DND-41 (cell line): ENCODE measurements at regions not wholly inside any gene's neighbourhood (a gene's known extent, or its start where the extent isn't known, plus 50 kb on each side); places are given as distances from the start of the nearest gene placed in this dataset.

Experiments
- ATAC-seq: fragments of 200-7000 bp; cut with Tn5 transposase; 3 replicates; pipeline ENCODE4 v1.9.1; 2021; ENCODE audit warnings: low read depth; ENCODE audit not compliant: insufficient read depth
- DNase-seq: peaks from one replicate; pipeline ENCODE4 v3.0.0-alpha.2; 2020
- H2AFZ ChIP-seq: 2 replicates; pipeline ENCODE4 v1.6.0; 2012; ENCODE audit warnings: low read depth, low read length
- H3K27ac ChIP-seq: 2 replicates; pipeline ENCODE4 v1.5.1; 2012; ENCODE audit warnings: low read length, inconsistent platforms
- H3K27me3 ChIP-seq: fragments of 200-600 bp; sonication (generic); 2 replicates; pipeline ENCODE4 v1.6.0; 2012; ENCODE audit warnings: low read length, mild to moderate bottlenecking, inconsistent platforms; ENCODE audit not compliant: insufficient read depth, poor library complexity
- H3K36me3 ChIP-seq: 2 replicates; pipeline ENCODE4 v1.5.1; 2012; ENCODE audit warnings: low read length, inconsistent platforms; ENCODE audit not compliant: insufficient read depth
- H3K4me1 ChIP-seq: 2 replicates; pipeline ENCODE4 v1.5.1; 2012; ENCODE audit warnings: mild to moderate bottlenecking, low read length; ENCODE audit not compliant: insufficient read depth
- H3K4me2 ChIP-seq: 2 replicates; pipeline ENCODE4 v1.6.0; 2012; ENCODE audit warnings: mild to moderate bottlenecking, moderate library complexity, low read length, inconsistent platforms; ENCODE audit not compliant: insufficient read depth
- H3K4me3 ChIP-seq, 2 experiments: fragments of 200-600 bp in 1 of 2; shearing (Covaris generic) in 1 of 2; 2 replicates each; pipeline ENCODE4 v1.5.1; 2012 to 2016; ENCODE audit warnings: inconsistent platforms in 2 of 2, low read length in 2 of 2, mild to moderate bottlenecking in 2 of 2, low read depth in 1 of 2, moderate library complexity in 1 of 2
- H3K79me2 ChIP-seq: 2 replicates; pipeline ENCODE4 v1.6.0; 2012; ENCODE audit warnings: low read length, inconsistent platforms; ENCODE audit not compliant: insufficient read depth
- H3K9ac ChIP-seq: 2 replicates; pipeline ENCODE4 v1.6.0; 2012; ENCODE audit warnings: low read depth, mild to moderate bottlenecking, inconsistent platforms, low read length, moderate library complexity
- H3K9me3 ChIP-seq: 2 replicates; pipeline ENCODE4 v1.5.1; 2012; ENCODE audit warnings: low read length, moderate library complexity, mild to moderate bottlenecking, inconsistent platforms; ENCODE audit not compliant: insufficient read depth, severe bottlenecking
- H4K20me1 ChIP-seq: 2 replicates; pipeline ENCODE4 v1.6.0; 2012; ENCODE audit warnings: low read length; ENCODE audit not compliant: insufficient read depth
- EZH2 ChIP-seq: IDR thresholded peaks from 3 replicates; pipeline ENCODE4 v1.6.1; 2012; ENCODE audit warnings: borderline replicate concordance, low read depth, mild to moderate bottlenecking, moderate library complexity, low read length, inconsistent platforms; ENCODE audit not compliant: severe bottlenecking
- TF ChIP-seq, protein P1 (sequence below): IDR thresholded peaks from 2 replicates; pipeline ENCODE4 v1.5.1; 2012; ENCODE audit warnings: borderline replicate concordance, low read length, moderate library complexity, mild to moderate bottlenecking; ENCODE audit not compliant: poor library complexity, severe bottlenecking; ENCODE audit errors: extremely low read depth

DNA sequence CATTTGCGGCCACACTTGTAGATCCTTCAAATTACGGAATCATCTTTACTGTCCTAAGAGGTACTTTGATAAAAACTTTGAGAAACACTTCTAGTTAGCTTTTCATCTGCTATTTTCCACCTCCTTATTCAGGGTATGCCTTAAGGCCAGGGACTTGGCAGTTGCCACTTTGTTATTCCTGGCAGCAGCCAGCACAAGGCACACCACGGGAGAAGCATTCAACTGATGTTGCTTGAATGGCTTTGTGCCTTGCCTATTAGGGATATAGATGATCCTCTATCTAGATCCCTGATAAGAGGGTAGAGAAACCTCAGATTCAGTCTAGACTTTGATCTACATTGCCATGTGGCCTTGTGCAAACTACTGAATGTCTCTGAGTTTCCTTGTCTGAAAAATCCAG, 70.3 kb upstream of the EPHA4 start:
- Histone ChIP-seq H3K27me3 (no peaks in the 10 kb centered on the region), H3K4me3 (no peak overlapping the region), H3K9ac (no peak overlapping the region), H3K79me2 (no peaks in the 10 kb centered on the region), H3K4me1 (no peaks in the 10 kb centered on the region), H3K9me3 (no peaks in the 10 kb centered on the region), H2AFZ (no peak overlapping the region), H3K27ac (no peak overlapping the region), H3K36me3 (no peaks in the 10 kb centered on the region), H4K20me1 (no peaks in the 10 kb centered on the region), H3K4me2 (no peak overlapping the region)
- ATAC-seq (no peak), DNase-seq (no peak)
- TF ChIP-seq EZH2 = no peak

DNA sequence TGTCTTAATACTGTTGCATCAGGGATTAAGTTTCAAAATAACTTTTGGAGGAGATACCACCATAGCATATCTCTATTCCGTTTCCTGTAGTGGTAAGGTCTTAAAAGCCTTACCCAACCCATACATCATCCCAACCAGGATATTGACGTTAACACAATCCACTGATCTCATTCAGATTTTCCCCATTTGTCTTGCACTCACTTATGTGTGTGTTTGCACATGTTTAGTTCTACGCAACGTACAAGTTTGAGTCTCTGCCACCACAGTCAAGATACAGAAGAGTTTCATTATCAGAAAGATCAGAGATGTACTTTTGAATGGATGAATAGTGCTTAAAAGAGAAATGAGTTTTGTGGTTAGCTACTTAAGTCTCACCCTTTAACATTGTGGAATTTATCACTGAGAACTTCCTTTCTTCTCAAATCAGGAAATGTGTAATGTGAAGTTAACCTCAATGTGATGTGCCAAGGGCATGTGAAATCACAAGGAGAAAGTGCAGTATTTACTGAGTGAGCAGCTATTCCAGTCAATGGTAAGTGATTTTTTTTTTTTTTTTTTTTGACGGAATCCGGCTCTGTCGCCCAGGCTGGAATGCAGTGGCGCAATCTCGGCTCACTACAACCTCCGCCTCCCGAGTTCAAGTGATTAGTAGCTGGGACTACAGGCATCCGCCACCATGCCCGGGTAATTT, 69.2 kb upstream of the EPHA4 start:
- no peaks in the 10 kb centered on the region for H3K79me2 ChIP-seq

DNA sequence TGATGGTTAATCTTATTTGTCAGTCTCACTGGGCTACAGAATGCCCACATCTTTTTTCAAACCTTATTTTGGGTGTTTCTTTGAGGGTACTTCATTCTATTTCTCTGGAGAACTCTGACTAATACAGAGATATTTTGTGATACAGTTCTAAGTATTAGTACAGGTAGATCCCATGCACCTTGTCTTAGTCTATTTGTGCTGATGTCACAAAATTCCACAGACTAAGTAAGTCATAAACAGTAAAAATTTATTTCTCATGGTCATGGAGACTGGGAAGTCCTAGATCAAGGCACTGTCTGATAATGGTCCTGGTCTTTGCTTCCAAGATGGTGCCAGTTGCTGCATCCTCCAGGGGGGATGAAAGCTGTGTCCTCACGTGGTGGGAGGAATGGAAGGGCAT, 68.6 kb upstream of the EPHA4 start:
- H3K9me3 ChIP-seq = no peaks in the 10 kb centered on the region
- H2AFZ ChIP-seq = no peak overlapping the region
- H4K20me1 ChIP-seq = no peaks in the 10 kb centered on the region
- H3K4me2 ChIP-seq = no peak overlapping the region
- TF ChIP-seq, protein P1, sequence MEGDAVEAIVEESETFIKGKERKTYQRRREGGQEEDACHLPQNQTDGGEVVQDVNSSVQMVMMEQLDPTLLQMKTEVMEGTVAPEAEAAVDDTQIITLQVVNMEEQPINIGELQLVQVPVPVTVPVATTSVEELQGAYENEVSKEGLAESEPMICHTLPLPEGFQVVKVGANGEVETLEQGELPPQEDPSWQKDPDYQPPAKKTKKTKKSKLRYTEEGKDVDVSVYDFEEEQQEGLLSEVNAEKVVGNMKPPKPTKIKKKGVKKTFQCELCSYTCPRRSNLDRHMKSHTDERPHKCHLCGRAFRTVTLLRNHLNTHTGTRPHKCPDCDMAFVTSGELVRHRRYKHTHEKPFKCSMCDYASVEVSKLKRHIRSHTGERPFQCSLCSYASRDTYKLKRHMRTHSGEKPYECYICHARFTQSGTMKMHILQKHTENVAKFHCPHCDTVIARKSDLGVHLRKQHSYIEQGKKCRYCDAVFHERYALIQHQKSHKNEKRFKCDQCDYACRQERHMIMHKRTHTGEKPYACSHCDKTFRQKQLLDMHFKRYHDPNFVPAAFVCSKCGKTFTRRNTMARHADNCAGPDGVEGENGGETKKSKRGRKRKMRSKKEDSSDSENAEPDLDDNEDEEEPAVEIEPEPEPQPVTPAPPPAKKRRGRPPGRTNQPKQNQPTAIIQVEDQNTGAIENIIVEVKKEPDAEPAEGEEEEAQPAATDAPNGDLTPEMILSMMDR = no peak
- TF ChIP-seq EZH2 = no peak
- no peaks in the 10 kb centered on the region for H3K27me3 ChIP-seq
- no peak overlapping the region for H3K27ac ChIP-seq
- no peaks in the 10 kb centered on the region for H3K4me1 ChIP-seq
- no peak for DNase-seq
- no peaks in the 10 kb centered on the region for H3K79me2 ChIP-seq
- H3K4me3 ChIP-seq = no peak overlapping the region
- H3K36me3 ChIP-seq = no peaks in the 10 kb centered on the region
- no peak for ATAC-seq
- no peak overlapping the region for H3K9ac ChIP-seq

More for the DNA sequence above, 69.2 kb upstream of the EPHA4 start:
- Histone ChIP-seq H3K27ac (no peak overlapping the region), H2AFZ (no peak overlapping the region), H3K9ac (no peak overlapping the region), H3K4me3 (no peak overlapping the region), H3K4me2 (no peak overlapping the region), H3K36me3 (no peaks in the 10 kb centered on the region), H3K4me1 (no peaks in the 10 kb centered on the region), H3K9me3 (no peaks in the 10 kb centered on the region), H4K20me1 (no peaks in the 10 kb centered on the region), H3K27me3 (no peaks in the 10 kb centered on the region)
- TF ChIP-seq EZH2 = no peak
- TF ChIP-seq, protein P1 = no peak
- DNase-seq (no peak), ATAC-seq (peak; percentile 31; the same call in 1 of the 3 replicates)

DNA sequence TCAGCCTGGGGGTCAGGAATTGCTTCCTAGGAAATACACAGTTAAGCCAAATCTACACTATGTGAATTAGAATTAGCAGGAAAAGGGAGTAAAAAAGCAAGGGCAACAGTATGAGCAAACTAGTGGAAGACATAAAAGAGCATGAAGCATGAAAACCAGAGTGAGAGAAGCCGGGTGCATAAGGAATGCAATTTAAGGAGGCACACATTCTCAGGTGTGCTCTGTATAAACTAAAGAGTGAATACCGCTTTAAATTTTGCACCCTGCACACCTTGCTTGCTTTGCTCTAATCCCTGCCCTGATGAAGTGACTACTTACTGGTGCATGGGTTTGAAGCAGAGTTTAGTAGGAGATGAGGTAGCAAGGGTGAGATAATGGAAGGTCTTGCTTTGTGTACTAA, 65.7 kb upstream of the EPHA4 start:
- Histone ChIP-seq H3K4me1 (no peaks in the 10 kb centered on the region), H3K9ac (no peak overlapping the region), H3K79me2 (no peaks in the 10 kb centered on the region), H3K36me3 (no peaks in the 10 kb centered on the region), H4K20me1 (no peaks in the 10 kb centered on the region), H3K9me3 (no peaks in the 10 kb centered on the region), H3K27me3 (no peaks in the 10 kb centered on the region), H3K4me3 (no peak overlapping the region), H3K4me2 (no peak overlapping the region), H3K27ac (no peak overlapping the region), H2AFZ (no peak overlapping the region)
- no peak for ATAC-seq
- DNase-seq = no peak
- TF ChIP-seq EZH2 = no peak
- TF ChIP-seq, protein P1 = no peak
